ENCODE measurements at regions not wholly inside any gene's neighbourhood (a gene's known extent, or its start where the extent isn't known, plus 50 kb on each side); places are given as distances from the start of the nearest gene placed in this dataset.

GRCh38 chrX:113136836-113137235 is 296.2 kb upstream of the AMOT start:
- no peak overlapping the region for H3K4me3 ChIP-seq
- H3K27me3 ChIP-seq = no peaks in the 10 kb centered on the region
- no peaks in the 10 kb centered on the region for H3K36me3 ChIP-seq
- TF ChIP-seq, protein P1, sequence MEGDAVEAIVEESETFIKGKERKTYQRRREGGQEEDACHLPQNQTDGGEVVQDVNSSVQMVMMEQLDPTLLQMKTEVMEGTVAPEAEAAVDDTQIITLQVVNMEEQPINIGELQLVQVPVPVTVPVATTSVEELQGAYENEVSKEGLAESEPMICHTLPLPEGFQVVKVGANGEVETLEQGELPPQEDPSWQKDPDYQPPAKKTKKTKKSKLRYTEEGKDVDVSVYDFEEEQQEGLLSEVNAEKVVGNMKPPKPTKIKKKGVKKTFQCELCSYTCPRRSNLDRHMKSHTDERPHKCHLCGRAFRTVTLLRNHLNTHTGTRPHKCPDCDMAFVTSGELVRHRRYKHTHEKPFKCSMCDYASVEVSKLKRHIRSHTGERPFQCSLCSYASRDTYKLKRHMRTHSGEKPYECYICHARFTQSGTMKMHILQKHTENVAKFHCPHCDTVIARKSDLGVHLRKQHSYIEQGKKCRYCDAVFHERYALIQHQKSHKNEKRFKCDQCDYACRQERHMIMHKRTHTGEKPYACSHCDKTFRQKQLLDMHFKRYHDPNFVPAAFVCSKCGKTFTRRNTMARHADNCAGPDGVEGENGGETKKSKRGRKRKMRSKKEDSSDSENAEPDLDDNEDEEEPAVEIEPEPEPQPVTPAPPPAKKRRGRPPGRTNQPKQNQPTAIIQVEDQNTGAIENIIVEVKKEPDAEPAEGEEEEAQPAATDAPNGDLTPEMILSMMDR (IDR thresholded peaks at IDR 0.05) = no peak
- no peak for TF ChIP-seq POLR2A (IDR thresholded peaks at IDR 0.05)
- H3K4me1 ChIP-seq = no peaks in the 10 kb centered on the region
- intact Hi-C loops (cut with DNase I) = no loop called here
- no peak for DNase-seq
- H3K9me3 ChIP-seq = no peaks in the 10 kb centered on the region
- no peak overlapping the region for H3K27ac ChIP-seq
- 5 to 26% methylated on average over 1 of the region's 1 CpG for WGBS, 2 donors

DNA sequence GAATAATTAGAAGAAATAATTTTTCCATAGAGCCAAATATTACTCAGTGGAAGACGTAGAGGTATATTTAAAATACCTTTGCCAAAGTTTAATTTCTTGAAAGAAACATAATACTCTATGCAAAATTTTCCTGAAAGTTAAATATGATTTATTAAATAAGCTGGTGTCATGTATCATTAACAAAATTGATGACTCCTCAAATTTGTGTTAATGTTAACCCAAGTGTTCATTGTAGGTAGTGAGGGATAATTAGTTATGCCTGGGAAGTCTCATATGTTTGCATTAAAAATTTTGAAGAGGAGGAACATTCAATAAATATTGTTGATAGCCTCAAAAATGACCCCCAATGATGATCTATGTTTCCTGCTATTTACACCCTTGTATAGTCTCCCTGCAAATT is 292.7 kb upstream of the AMOT start:
- intact Hi-C loops (cut with DNase I) = no loop called here
- DNase-seq = no peak
- Histone ChIP-seq H3K36me3 (no peaks in the 10 kb centered on the region), H3K27me3 (no peaks in the 10 kb centered on the region), H3K27ac (no peak overlapping the region), H3K4me1 (no peaks in the 10 kb centered on the region), H3K4me3 (no peak overlapping the region), H3K9me3 (no peaks in the 10 kb centered on the region)
- WGBS, 2 donors = 39 to 48% methylated on average over 1 of the region's 1 CpG
- TF ChIP-seq, protein P1 (IDR thresholded peaks at IDR 0.05) = no peak
- TF ChIP-seq POLR2A (IDR thresholded peaks at IDR 0.05) = no peak

GRCh38 chrX:113124693-113125092 is 284.1 kb upstream of the AMOT start:
- Histone ChIP-seq H3K4me3 (no peak overlapping the region), H3K27me3 (no peaks in the 10 kb centered on the region), H3K27ac (no peak overlapping the region), H3K4me1 (no peaks in the 10 kb centered on the region), H3K9me3 (no peaks in the 10 kb centered on the region), H3K36me3 (no peaks in the 10 kb centered on the region)
- TF ChIP-seq POLR2A (IDR thresholded peaks at IDR 0.05) = no peak
- TF ChIP-seq, protein P1 (IDR thresholded peaks at IDR 0.05) = no peak
- intact Hi-C loops (cut with DNase I) = no loop called here
- no peak for DNase-seq

DNA sequence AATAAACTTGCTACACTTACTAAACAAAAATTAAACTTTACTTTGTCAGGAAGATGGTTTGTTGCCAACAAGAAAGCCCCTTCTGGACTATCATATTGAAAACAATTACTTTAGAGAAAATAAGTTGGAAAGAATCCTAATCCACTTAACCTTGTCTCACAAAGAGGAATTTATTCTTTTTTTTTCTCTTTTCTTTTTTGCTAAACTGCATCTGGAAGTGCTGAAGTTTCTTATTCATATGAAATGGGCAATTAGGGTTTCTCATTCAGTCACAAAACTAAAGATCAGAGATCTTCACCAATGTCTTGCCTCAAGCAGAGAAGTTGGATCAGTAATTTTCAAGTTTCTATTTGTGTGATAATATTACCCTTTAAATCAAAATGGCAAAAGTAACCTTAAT is 234.9 kb upstream of the AMOT start:
- Histone ChIP-seq H3K27me3 (no peaks in the 10 kb centered on the region), H3K9me3 (no peaks in the 10 kb centered on the region), H3K27ac (no peak overlapping the region), H3K36me3 (no peaks in the 10 kb centered on the region), H3K4me3 (no peak overlapping the region), H3K4me1 (no peaks in the 10 kb centered on the region)
- TF ChIP-seq POLR2A (IDR thresholded peaks at IDR 0.05) = no peak
- TF ChIP-seq, protein P1 (IDR thresholded peaks at IDR 0.05) = no peak
- intact Hi-C loops (cut with DNase I) = no loop called here
- DNase-seq = no peak

GRCh38 chrX:113059714-113060113 is 219.1 kb upstream of the AMOT start:
- Histone ChIP-seq H3K36me3 (no peaks in the 10 kb centered on the region), H3K4me1 (no peaks in the 10 kb centered on the region), H3K27ac (no peak overlapping the region), H3K27me3 (no peaks in the 10 kb centered on the region), H3K4me3 (no peak overlapping the region), H3K9me3 (peaks cover 0 to 10% (median 0%) of the 10 kb centered on the region in 3 donors)
- DNase-seq = no peak
- TF ChIP-seq, protein P1 (IDR thresholded peaks at IDR 0.05) = no peak
- TF ChIP-seq POLR2A (IDR thresholded peaks at IDR 0.05) = no peak
- intact Hi-C loops (cut with DNase I) = no loop called here
- 25 to 40% methylated on average over 1 of the region's 1 CpG for WGBS, 2 donors

All from esophagus squamous epithelium (tissue), 5 donors.